WERI-Rb-1 (cell line): ENCODE measurements at regions not wholly inside any gene's neighbourhood (a gene's known extent, or its start where the extent isn't known, plus 50 kb on each side); places are given as distances from the start of the nearest gene placed in this dataset.

Experiments
- DNase-seq: peaks from one replicate; pipeline ENCODE4 v3.0.0-alpha.2; 2020
- H3K27ac ChIP-seq: fragments of 250-450 bp; sonication (Bioruptor Pico); 2 replicates; pipeline ENCODE4 v1.5.1; 2020; ENCODE audit warnings: mild to moderate bottlenecking, moderate library complexity
- H3K27me3 ChIP-seq: fragments of 250-450 bp; sonication (Bioruptor Pico); 2 replicates; pipeline ENCODE4 v1.5.1; 2021; ENCODE audit warnings: mild to moderate bottlenecking, low read depth, moderate library complexity; ENCODE audit not compliant: insufficient read depth, severe bottlenecking
- H3K36me3 ChIP-seq: fragments of 250-450 bp; sonication (Bioruptor Pico); 2 replicates; pipeline ENCODE4 v1.5.1; 2020; ENCODE audit warnings: mild to moderate bottlenecking, moderate library complexity
- H3K4me3 ChIP-seq: 2 replicates; pipeline ENCODE4 v1.5.1; 2011; ENCODE audit warnings: low read depth, mild to moderate bottlenecking, control low read depth, low read length
- H3K9me3 ChIP-seq: fragments of 250-450 bp; sonication (Bioruptor Pico); 2 replicates; pipeline ENCODE4 v1.5.1; 2021; ENCODE audit warnings: mild to moderate bottlenecking, moderate library complexity; ENCODE audit not compliant: severe bottlenecking
- TF ChIP-seq, protein P1 (sequence below): IDR thresholded peaks from 2 replicates; pipeline ENCODE4 v1.5.1; 2011; ENCODE audit warnings: low read depth, mild to moderate bottlenecking, control low read depth, inconsistent platforms, low read length

DNA sequence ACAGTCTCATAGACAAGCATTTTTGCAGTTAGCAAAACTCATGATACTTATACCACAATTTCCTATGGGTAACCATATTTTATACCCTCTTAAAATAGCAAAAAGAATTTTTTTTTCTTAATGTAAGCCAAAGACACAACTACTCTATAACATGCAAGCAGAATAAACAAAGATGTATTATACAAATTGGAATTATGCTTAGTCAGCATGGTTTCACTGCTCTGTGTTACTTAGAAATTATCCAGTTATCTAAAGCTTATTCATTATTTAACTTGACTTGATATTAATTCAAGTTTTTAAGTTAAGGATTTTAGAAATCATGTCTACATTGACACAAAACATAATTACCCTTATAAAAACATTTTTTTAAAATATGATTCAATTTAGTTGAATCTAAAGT is 449.8 kb upstream of the CDH2 start:
- H3K36me3 ChIP-seq, result no peaks in the 10 kb centered on the region
- no peaks in the 10 kb centered on the region for H3K9me3 ChIP-seq
- no peak for DNase-seq
- no peak overlapping the region for H3K4me3 ChIP-seq
- no peak overlapping the region for H3K27ac ChIP-seq
- TF ChIP-seq, protein P1, sequence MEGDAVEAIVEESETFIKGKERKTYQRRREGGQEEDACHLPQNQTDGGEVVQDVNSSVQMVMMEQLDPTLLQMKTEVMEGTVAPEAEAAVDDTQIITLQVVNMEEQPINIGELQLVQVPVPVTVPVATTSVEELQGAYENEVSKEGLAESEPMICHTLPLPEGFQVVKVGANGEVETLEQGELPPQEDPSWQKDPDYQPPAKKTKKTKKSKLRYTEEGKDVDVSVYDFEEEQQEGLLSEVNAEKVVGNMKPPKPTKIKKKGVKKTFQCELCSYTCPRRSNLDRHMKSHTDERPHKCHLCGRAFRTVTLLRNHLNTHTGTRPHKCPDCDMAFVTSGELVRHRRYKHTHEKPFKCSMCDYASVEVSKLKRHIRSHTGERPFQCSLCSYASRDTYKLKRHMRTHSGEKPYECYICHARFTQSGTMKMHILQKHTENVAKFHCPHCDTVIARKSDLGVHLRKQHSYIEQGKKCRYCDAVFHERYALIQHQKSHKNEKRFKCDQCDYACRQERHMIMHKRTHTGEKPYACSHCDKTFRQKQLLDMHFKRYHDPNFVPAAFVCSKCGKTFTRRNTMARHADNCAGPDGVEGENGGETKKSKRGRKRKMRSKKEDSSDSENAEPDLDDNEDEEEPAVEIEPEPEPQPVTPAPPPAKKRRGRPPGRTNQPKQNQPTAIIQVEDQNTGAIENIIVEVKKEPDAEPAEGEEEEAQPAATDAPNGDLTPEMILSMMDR, result no peak
- H3K27me3 ChIP-seq, result no peaks in the 10 kb centered on the region

DNA sequence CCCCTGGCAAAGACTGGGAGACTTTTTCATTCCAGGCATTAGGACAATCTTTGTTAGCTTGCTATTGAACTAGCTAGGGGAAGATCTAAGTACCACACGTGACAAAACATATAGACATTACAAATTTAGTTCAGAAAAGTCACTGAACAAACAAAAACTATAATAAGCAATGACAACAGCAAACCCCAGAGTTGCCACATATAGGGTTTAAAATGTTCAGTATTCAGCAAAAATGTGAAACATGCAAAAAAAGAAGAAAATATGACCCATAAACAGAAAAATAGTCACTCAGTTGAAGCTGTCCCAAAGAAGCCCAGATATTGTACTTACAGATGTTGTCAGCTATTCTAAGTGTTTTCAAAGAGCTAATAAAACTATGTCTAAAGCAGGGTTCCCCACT is 431.1 kb upstream of the CDH2 start:
- TF ChIP-seq, protein P1, result no peak
- Histone ChIP-seq H3K9me3 (no peaks in the 10 kb centered on the region), H3K27me3 (no peaks in the 10 kb centered on the region), H3K27ac (no peak overlapping the region), H3K36me3 (no peaks in the 10 kb centered on the region), H3K4me3 (no peak overlapping the region)
- no peak for DNase-seq

DNA sequence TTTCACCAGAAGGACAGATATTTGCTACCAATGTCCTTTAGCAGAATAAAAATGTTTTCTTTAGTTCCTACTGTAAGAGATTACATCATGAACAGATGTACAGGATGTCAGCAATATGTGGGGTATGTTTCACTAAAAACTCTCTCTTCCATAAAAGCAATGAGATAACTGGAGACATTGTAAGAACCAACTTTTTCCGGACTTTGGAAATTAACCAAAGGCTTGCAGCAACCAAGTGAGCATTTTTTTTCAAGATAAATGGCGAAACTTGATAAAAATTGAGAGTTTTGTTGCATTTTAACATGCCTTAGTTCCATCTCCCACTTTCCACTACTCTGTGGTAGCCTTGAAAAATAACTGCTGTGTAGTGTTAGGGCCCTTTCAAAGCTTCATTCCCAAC is 429.8 kb upstream of the CDH2 start:
- Histone ChIP-seq H3K36me3 (no peaks in the 10 kb centered on the region), H3K4me3 (no peak overlapping the region), H3K9me3 (no peaks in the 10 kb centered on the region), H3K27ac (no peak overlapping the region), H3K27me3 (no peaks in the 10 kb centered on the region)
- TF ChIP-seq, protein P1, result no peak
- DNase-seq, result no peak

DNA sequence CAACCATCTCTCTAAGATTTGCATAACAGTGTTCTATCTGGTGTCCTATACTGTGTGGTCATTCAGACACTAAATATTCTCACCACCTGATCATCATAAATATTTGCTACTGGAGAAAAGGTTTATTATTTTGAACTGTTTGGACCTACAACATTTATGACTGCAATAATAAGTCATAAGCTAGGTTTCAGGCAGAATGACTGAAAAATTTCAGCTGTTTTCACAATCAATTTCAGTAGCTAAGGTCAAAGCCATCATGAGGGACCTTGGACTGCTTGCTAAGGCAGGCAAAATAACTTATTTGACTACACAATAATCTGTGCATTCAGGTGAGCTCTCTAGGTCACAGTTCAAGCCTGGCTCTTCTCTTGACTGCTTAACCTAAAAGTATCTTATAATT is 425.5 kb upstream of the CDH2 start:
- H3K27me3 ChIP-seq, result no peaks in the 10 kb centered on the region
- no peak for DNase-seq
- no peaks in the 10 kb centered on the region for H3K36me3 ChIP-seq
- H3K9me3 ChIP-seq, result no peaks in the 10 kb centered on the region
- TF ChIP-seq, protein P1, result no peak
- no peak overlapping the region for H3K4me3 ChIP-seq
- H3K27ac ChIP-seq, result no peak overlapping the region

DNA sequence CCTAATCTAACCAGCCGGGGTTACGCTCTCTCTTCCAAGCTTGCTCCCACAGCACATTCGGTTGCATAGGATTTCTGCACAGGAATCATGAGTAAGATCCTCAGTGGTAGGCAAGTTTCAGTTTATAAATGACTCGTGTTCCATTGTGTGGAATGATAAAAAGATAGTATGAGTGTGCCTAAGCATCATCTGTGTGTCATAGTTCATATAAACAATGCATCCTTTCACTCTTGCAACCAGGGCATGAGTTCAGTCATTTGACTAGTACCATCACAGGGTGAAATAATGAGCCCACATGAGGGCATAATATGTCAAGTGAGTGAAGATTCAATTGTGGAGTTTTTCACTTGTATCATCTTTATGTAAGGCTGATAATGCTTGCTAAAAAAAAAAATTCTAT is 417.1 kb upstream of the CDH2 start:
- TF ChIP-seq, protein P1, result no peak
- H3K36me3 ChIP-seq, result no peaks in the 10 kb centered on the region
- H3K27me3 ChIP-seq, result no peaks in the 10 kb centered on the region
- H3K27ac ChIP-seq, result no peak overlapping the region
- no peaks in the 10 kb centered on the region for H3K9me3 ChIP-seq
- no peak overlapping the region for H3K4me3 ChIP-seq
- DNase-seq, result no peak

DNA sequence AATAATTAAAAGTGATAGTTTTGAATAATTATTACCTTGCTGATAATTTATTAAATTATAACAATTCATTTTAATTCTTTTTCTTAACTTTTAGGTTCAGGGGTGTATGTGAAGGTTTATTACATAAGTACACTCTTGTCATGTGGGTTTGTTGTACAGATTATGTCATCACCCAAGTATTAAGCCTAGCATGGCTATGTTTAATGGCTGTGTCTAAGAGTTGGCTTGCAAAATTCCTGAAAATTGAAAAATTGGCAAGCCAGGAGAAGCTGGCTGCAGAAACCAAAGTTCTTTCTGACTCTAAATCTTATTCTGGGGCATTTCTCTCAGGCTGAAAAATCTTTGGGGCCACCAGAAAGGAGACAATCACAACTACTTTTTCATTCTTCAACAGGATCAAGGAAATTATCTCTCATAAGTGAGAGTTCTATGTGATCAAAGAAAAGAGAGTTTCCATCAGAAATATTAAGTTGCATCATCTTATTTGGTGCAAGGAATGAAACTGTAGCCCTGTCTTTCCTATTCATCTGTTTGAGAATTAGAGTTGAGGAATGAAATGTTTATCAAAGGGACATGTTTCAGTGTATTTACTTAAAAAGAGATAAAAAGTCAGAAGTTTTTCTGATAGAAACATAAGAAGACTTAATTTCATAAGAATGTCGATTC is 412.1 kb upstream of the CDH2 start:
- DNase-seq, result no peak
- Histone ChIP-seq H3K9me3 (no peaks in the 10 kb centered on the region), H3K36me3 (no peaks in the 10 kb centered on the region), H3K4me3 (no peak overlapping the region), H3K27ac (no peak overlapping the region), H3K27me3 (no peaks in the 10 kb centered on the region)
- TF ChIP-seq, protein P1, result no peak
